SK-N-MC (cell line): ENCODE measurements at regions not wholly inside any gene's neighbourhood (a gene's known extent, or its start where the extent isn't known, plus 50 kb on each side); places are given as distances from the start of the nearest gene placed in this dataset.
"Not testable (repeated sequence)": the region's sequence is repeated elsewhere in the genome, so short reads cannot be mapped to it uniquely, and the experiment has no call there.

Experiments
- DNase-seq: peaks from one replicate; pipeline ENCODE4 v3.0.0-alpha.2; 2011; ENCODE audit warnings: low read depth, low spot score
- H3K27ac ChIP-seq: fragments of 200-600 bp; sonication (generic); 2 replicates; pipeline ENCODE4 v1.5.1; 2016; ENCODE audit warnings: mixed run types
- H3K36me3 ChIP-seq: fragments of 200-600 bp; sonication (generic); 2 replicates; pipeline ENCODE4 v1.6.1; 2017; ENCODE audit warnings: antibody characterized with exemption, low read length, mixed read lengths; ENCODE audit not compliant: insufficient read depth
- H3K4me3 ChIP-seq: fragments of 200-600 bp; sonication (generic); 2 replicates; pipeline ENCODE4 v1.5.1; 2016
- H3K9ac ChIP-seq: fragments of 200-600 bp; sonication (generic); 2 replicates; pipeline ENCODE4 v1.8.0; 2017; ENCODE audit warnings: mixed run types, mixed read lengths; ENCODE audit not compliant: insufficient read length
- H3K9me3 ChIP-seq: fragments of 200-600 bp; sonication (generic); 2 replicates; pipeline ENCODE4 v1.6.1; 2017; ENCODE audit warnings: low read depth, mild to moderate bottlenecking, antibody characterized with exemption, low read length, moderate library complexity, mixed read lengths
- EZH2 ChIP-seq: fragments of 200-600 bp; sonication (generic); IDR thresholded peaks from one replicate; pipeline ENCODE4 v1.6.1; 2017; ENCODE audit warnings: antibody characterized with exemption
- FOXP2 ChIP-seq: optimal IDR thresholded peaks from 2 replicates; pipeline ENCODE3; 2011; ENCODE audit warnings: mild to moderate bottlenecking, moderate library complexity; ENCODE audit not compliant: insufficient read depth; ENCODE audit errors: extremely low read length, control extremely low read depth
- POLR2AphosphoS5 ChIP-seq: IDR thresholded peaks from 2 replicates; pipeline ENCODE4 v1.6.1; 2012; ENCODE audit warnings: mild to moderate bottlenecking, low read depth, low read length, borderline replicate concordance

DNA sequence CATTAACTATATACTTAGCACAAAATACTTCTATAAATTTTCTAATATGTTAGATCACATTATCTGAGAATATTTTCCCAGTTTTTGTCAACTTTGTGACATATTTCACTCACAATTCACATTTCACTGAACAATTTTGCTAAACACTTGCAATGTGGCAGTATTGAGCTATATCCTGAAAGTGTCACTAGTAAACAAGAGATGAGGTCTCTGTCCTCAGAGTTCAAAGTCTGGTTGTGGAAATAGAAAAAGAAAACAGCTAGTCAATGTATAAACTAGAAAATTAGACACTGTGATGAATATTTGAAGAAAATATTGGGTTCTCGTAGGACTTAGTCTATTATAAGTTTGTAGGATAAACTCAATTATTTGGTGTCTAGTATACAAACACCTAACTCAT lies 87.4 kb upstream of the CHORDC1 start:
- TF ChIP-seq POLR2AphosphoS5 (no peak), FOXP2 (no peak), EZH2 (no peak)
- Histone ChIP-seq H3K4me3 (no peak overlapping the region), H3K9ac (no peak overlapping the region), H3K9me3 (no peaks in the 10 kb centered on the region), H3K27ac (no peak overlapping the region), H3K36me3 (no peaks in the 10 kb centered on the region)
- DNase-seq = no peak

DNA sequence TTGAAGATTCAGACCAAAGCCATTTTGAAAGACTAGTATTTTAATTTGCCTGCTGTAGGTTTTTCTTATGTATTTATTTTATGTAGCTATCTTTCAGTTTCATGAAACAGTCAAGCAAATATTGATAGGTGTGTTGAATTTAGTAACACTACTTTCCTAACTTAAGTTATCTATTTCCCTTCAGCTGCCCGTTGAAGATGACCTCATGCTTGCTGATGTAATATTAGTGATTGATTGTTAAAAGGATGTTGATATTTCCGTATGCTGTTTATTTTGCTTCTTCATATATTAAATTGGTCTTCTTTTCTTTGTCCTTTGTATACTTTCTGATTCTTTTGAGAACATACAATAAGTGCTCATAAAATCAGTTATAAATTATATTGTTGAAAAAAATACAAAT lies 86.8 kb upstream of the CHORDC1 start:
- no peaks in the 10 kb centered on the region for H3K36me3 ChIP-seq
- no peak for DNase-seq
- H3K27ac ChIP-seq = no peak overlapping the region
- H3K9ac ChIP-seq = no peak overlapping the region
- H3K4me3 ChIP-seq = no peak overlapping the region
- TF ChIP-seq FOXP2 (no peak), POLR2AphosphoS5 (no peak), EZH2 (no peak)
- no peaks in the 10 kb centered on the region for H3K9me3 ChIP-seq

DNA sequence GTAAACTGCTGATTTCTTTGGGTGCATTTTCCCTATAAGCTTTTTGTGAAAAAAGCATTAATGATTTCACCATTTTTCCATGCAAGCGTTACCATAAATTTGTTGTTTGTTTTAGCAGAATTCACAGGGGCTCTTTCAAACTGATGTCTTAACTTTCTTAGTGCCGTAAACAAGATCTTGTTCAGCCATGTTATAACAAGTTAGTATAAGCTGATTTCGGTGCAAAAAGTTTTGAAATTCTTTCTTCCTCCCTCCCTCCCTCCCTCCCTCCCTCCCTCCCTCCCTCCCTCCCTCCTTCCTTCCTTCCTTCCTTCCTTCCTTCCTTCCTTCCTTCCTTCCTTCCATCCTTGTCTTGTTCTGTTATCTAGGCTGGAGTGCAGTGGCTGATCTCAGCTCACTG lies 71.7 kb upstream of the CHORDC1 start:
- Histone ChIP-seq H3K27ac (peak overlapping the region; percentile 60), H3K4me3 (no peak overlapping the region), H3K36me3 (no peaks in the 10 kb centered on the region), H3K9me3 (no peaks in the 10 kb centered on the region), H3K9ac (no peak overlapping the region)
- TF ChIP-seq FOXP2 (no peak), POLR2AphosphoS5 (no peak), EZH2 (no peak)
- no peak for DNase-seq

DNA sequence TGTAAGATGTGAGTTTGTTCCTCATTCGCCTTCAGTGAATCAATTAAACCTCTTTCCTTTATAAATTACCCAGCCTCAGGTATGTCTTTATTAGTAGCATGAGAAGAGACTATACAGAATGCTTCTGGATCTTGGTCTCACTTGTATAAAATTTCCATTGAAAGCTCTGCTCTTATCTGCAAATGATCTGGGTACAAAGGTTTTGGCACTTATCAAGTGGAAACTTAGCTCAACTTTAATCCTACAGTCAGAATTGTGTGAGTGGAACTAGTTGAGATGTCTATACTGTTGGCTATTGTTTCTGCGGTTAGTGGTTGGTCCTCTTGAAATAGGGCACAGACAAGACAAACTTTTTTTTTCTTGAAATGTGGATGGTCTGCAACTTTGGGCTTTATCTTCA lies 71.2 kb upstream of the CHORDC1 start:
- H3K36me3 ChIP-seq = no peaks in the 10 kb centered on the region
- no peak for TF ChIP-seq FOXP2
- no peak for TF ChIP-seq POLR2AphosphoS5
- TF ChIP-seq EZH2 = no peak
- DNase-seq = no peak
- H3K27ac ChIP-seq = peak overlapping the region; percentile 60
- H3K4me3 ChIP-seq = no peak overlapping the region
- no peaks in the 10 kb centered on the region for H3K9me3 ChIP-seq
- no peak overlapping the region for H3K9ac ChIP-seq

DNA sequence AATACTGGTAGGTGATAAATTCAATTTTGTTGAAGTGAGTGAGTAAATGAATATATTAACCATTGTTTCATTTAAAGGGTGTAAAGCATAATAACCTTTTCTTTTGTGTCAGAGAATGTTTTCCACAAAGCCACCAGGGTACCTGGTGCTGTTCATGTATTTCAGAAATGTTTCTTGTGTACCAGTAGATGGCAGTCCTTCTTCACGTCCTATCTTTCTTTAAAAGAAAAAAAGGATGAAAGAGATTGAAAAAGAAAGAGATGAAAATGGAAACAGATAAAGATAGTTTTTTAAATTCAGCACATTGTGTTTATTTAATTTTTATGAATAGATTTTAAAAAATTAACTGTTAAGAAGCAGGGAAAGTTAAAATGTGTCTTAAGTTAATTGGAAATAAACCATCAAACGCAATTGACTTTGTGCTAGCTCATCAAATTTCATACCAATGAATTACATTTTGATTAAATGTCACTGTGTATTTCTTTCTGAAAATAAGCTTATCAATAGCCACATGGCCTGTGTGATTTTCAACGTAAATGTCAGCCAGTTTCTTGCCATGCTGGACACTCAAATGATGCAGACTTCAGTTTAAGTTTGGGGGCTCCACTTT lies 65.5 kb upstream of the CHORDC1 start:
- H3K9ac ChIP-seq = no peak overlapping the region
- H3K9me3 ChIP-seq = no peaks in the 10 kb centered on the region
- TF ChIP-seq EZH2 = no peak
- no peak for TF ChIP-seq POLR2AphosphoS5
- no peak for TF ChIP-seq FOXP2
- DNase-seq = no peak
- H3K4me3 ChIP-seq = no peak overlapping the region
- H3K27ac ChIP-seq = no peak overlapping the region
- H3K36me3 ChIP-seq = no peaks in the 10 kb centered on the region

DNA sequence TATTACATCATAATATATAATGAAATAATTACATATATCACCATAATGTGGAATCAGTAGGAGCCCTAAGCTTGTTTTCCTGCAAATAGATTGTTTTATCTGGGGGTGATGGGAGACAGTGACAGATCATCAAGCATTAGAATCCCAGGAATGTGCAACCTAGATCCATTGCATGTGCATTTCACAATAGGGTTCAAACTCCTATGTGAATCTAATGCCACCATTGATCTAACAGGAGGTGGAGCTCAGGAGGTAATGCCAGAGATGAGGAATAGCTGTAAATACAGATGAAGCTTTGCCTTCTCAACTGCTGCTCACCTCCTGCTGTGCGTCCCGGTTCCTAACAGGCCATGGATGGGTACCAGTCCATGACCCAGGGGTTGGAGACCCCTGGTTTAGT lies 63.8 kb upstream of the CHORDC1 start:
- no peak for DNase-seq
- Histone ChIP-seq H3K9me3 (no peaks in the 10 kb centered on the region), H3K27ac (no peak overlapping the region), H3K9ac (no peak overlapping the region), H3K36me3 (no peaks in the 10 kb centered on the region), H3K4me3 (no peak overlapping the region)
- TF ChIP-seq EZH2 (no peak), POLR2AphosphoS5 (no peak), FOXP2 (no peak)

DNA sequence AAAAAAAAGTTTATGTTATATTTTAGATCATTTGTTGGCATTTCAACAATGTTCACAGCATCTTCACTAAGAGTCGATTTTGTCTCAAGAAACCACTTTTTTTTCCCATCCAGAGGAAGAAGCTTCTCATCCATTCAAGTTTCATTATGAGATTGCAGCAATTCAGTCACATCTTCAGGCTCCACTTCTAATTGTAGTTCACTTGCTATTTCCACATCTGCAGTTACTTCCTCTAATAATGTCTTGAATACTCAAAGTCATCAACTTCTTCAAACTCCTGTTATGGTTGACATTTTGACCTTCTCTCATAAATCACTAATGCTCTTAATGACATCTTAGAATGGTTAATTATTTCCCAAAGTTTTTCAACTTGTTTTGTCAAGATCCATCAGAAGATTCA lies 61.3 kb upstream of the CHORDC1 start:
- no peak for DNase-seq
- no peaks in the 10 kb centered on the region for H3K36me3 ChIP-seq
- H3K9ac ChIP-seq = no peak overlapping the region
- no peak overlapping the region for H3K4me3 ChIP-seq
- H3K27ac ChIP-seq = no peak overlapping the region
- no peaks in the 10 kb centered on the region for H3K9me3 ChIP-seq
- no peak for TF ChIP-seq EZH2
- no peak for TF ChIP-seq POLR2AphosphoS5
- no peak for TF ChIP-seq FOXP2

DNA sequence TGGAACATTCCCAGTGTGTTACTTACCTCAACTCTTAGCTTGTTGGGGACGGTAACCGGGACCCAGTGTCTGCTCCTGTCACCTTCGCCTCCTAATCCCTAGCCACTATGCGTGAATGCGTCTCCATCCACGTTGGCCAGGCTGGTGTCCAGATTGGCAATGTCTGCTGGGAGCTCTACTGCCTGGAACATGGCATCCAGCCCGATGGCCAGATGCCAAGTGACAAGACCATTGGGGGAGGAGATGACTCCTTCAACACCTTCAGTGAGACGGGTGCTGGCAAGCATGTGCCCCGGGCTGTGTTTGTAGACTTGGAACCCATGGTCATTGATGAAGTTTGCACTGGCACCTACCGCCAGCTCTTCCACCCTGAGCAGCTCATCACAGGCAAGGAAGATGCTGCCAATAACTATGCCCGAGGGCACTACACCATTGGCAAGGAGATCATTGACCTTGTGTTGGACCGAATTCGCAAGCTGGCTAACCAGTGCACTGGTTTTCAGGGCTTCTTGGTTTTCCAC lies 59.8 kb upstream of the CHORDC1 start:
- not testable (repeated sequence) for H3K4me3 ChIP-seq, DNase-seq, H3K36me3 ChIP-seq, H3K9ac ChIP-seq, H3K9me3 ChIP-seq, H3K27ac ChIP-seq

DNA sequence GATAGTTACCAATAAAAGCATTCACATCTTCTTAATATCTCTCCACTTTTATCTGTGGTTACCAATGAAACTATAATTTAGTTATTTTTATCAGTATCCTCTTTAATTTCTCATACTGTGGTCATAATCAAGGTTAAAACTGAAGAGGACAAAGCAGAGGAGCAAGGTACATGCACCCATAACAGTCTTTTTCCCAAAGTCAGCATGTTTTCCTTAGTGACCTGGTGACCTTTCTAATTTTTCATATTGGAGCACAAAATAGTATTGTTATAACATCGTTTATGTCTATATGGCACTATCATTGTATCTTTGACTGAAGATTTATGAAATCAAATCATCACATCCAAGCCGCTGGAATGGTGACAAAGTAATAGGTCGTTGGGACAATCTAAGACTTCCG lies 51.5 kb upstream of the CHORDC1 start:
- H3K9ac ChIP-seq = no peak overlapping the region
- no peaks in the 10 kb centered on the region; the same call in 1 of the 2 replicates for H3K9me3 ChIP-seq
- H3K4me3 ChIP-seq = no peak overlapping the region
- H3K36me3 ChIP-seq = no peaks in the 10 kb centered on the region
- TF ChIP-seq EZH2 = no peak
- TF ChIP-seq POLR2AphosphoS5 = no peak
- no peak for TF ChIP-seq FOXP2
- DNase-seq = no peak
- no peak overlapping the region for H3K27ac ChIP-seq
